DND-41 (cell line): ENCODE measurements at regions not wholly inside any gene's neighbourhood (a gene's known extent, or its start where the extent isn't known, plus 50 kb on each side); places are given as distances from the start of the nearest gene placed in this dataset.

Source experiments
- ATAC-seq: fragments of 200-7000 bp; cut with Tn5 transposase; 3 replicates; pipeline ENCODE4 v1.9.1; 2021; ENCODE audit warnings: low read depth; ENCODE audit not compliant: insufficient read depth
- DNase-seq: peaks from one replicate; pipeline ENCODE4 v3.0.0-alpha.2; 2020
- H2AFZ ChIP-seq: 2 replicates; pipeline ENCODE4 v1.6.0; 2012; ENCODE audit warnings: low read depth, low read length
- H3K27ac ChIP-seq: 2 replicates; pipeline ENCODE4 v1.5.1; 2012; ENCODE audit warnings: low read length, inconsistent platforms
- H3K27me3 ChIP-seq: fragments of 200-600 bp; sonication (generic); 2 replicates; pipeline ENCODE4 v1.6.0; 2012; ENCODE audit warnings: low read length, mild to moderate bottlenecking, inconsistent platforms; ENCODE audit not compliant: insufficient read depth, poor library complexity
- H3K36me3 ChIP-seq: 2 replicates; pipeline ENCODE4 v1.5.1; 2012; ENCODE audit warnings: low read length, inconsistent platforms; ENCODE audit not compliant: insufficient read depth
- H3K4me1 ChIP-seq: 2 replicates; pipeline ENCODE4 v1.5.1; 2012; ENCODE audit warnings: mild to moderate bottlenecking, low read length; ENCODE audit not compliant: insufficient read depth
- H3K4me2 ChIP-seq: 2 replicates; pipeline ENCODE4 v1.6.0; 2012; ENCODE audit warnings: mild to moderate bottlenecking, moderate library complexity, low read length, inconsistent platforms; ENCODE audit not compliant: insufficient read depth
- H3K4me3 ChIP-seq, 2 experiments: fragments of 200-600 bp in 1 of 2; shearing (Covaris generic) in 1 of 2; 2 replicates each; pipeline ENCODE4 v1.5.1; 2012 to 2016; ENCODE audit warnings: inconsistent platforms in 2 of 2, low read length in 2 of 2, mild to moderate bottlenecking in 2 of 2, low read depth in 1 of 2, moderate library complexity in 1 of 2
- H3K79me2 ChIP-seq: 2 replicates; pipeline ENCODE4 v1.6.0; 2012; ENCODE audit warnings: low read length, inconsistent platforms; ENCODE audit not compliant: insufficient read depth
- H3K9ac ChIP-seq: 2 replicates; pipeline ENCODE4 v1.6.0; 2012; ENCODE audit warnings: low read depth, mild to moderate bottlenecking, inconsistent platforms, low read length, moderate library complexity
- H3K9me3 ChIP-seq: 2 replicates; pipeline ENCODE4 v1.5.1; 2012; ENCODE audit warnings: low read length, moderate library complexity, mild to moderate bottlenecking, inconsistent platforms; ENCODE audit not compliant: insufficient read depth, severe bottlenecking
- H4K20me1 ChIP-seq: 2 replicates; pipeline ENCODE4 v1.6.0; 2012; ENCODE audit warnings: low read length; ENCODE audit not compliant: insufficient read depth
- CTCF ChIP-seq: IDR thresholded peaks from 2 replicates; pipeline ENCODE4 v1.5.1; 2012; ENCODE audit warnings: borderline replicate concordance, low read length, moderate library complexity, mild to moderate bottlenecking; ENCODE audit not compliant: poor library complexity, severe bottlenecking; ENCODE audit errors: extremely low read depth
- EZH2 ChIP-seq: IDR thresholded peaks from 3 replicates; pipeline ENCODE4 v1.6.1; 2012; ENCODE audit warnings: borderline replicate concordance, low read depth, mild to moderate bottlenecking, moderate library complexity, low read length, inconsistent platforms; ENCODE audit not compliant: severe bottlenecking

DNA sequence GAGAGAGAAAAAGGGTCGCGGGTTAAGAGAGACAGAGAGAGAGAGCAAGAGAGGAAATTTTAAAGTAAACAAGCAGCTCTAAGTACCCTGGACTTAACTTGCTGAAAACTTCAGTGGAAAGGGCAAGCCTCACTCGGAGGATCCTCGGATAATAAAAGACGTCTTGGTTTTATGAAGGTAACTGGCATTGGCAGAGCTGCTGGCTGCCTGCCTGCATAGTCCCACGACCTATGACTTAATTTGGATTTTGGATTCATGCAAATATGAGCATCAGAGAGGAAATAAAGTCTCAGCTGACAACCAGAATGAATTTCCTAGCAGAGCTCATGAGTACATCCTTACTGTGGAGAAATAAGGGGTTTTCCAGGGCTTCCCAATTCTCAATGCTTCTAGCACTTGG is 95.1 kb upstream of the PDZRN3 start:
- Histone ChIP-seq H2AFZ (no peak overlapping the region), H3K9ac (no peak overlapping the region), H3K9me3 (no peaks in the 10 kb centered on the region), H3K4me2 (no peak overlapping the region), H4K20me1 (no peaks in the 10 kb centered on the region), H3K4me1 (no peaks in the 10 kb centered on the region), H3K4me3 (no peak overlapping the region), H3K79me2 (no peaks in the 10 kb centered on the region), H3K36me3 (no peaks in the 10 kb centered on the region), H3K27ac (no peak overlapping the region), H3K27me3 (no peaks in the 10 kb centered on the region)
- ATAC-seq (no peak), DNase-seq (no peak)
- no peak for TF ChIP-seq EZH2
- no peak for TF ChIP-seq CTCF

- DNase-seq (no peak), ATAC-seq (no peak)
- Histone ChIP-seq H3K4me3 (no peak overlapping the region), H3K79me2 (no peaks in the 10 kb centered on the region), H3K9ac (no peak overlapping the region), H3K4me2 (no peak overlapping the region), H3K27ac (no peak overlapping the region), H3K9me3 (no peaks in the 10 kb centered on the region), H3K4me1 (no peaks in the 10 kb centered on the region), H3K27me3 (no peaks in the 10 kb centered on the region), H3K36me3 (no peaks in the 10 kb centered on the region), H2AFZ (no peak overlapping the region), H4K20me1 (no peaks in the 10 kb centered on the region)
- no peak for TF ChIP-seq CTCF
- TF ChIP-seq EZH2, result no peak
These were observed 94.7 kb upstream of the PDZRN3 start for GRCh38 chr3:73719413-73719851.

DNA sequence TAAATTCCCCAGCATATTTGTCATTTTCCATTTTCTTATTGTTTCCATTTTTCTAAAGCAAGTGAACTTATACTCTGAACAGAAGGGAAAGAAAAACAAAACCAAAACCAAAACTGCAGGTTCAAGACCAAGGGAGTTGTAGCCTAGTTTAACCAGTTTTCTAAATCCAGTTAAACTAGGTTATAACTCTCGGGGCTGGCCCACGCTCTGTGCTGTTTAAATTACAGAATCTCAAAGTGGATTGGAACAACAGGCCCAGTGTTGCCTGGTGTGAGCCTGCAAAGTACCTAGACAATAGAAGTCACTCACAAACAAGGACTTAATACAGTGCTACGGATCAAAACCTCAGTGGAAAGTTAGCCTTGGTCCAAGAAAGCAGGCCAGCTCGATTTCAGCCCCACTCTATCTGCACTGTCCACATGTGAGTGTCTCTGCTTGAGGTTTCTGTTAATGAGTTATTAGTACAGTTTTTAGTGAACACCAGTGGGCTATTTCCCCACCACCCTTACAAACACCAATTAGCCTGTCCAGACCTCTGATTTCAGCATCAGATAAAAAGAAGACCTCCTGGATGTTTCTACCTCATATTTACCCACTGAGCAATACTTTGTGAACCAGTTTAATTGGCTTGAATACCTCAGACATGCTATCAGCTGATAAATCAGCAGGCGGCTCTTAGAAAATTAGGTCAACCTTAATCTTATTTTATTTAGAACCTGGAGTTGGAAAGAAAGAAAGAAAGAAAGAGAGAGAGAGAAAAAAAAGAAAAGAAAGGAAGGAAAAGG is 93.8 kb upstream of the PDZRN3 start:
- Histone ChIP-seq H3K27me3 (no peaks in the 10 kb centered on the region), H3K79me2 (no peaks in the 10 kb centered on the region), H3K9ac (no peak overlapping the region), H3K4me1 (no peaks in the 10 kb centered on the region), H3K27ac (no peak overlapping the region), H3K9me3 (no peaks in the 10 kb centered on the region), H3K4me3 (no peak overlapping the region), H2AFZ (no peak overlapping the region), H3K36me3 (no peaks in the 10 kb centered on the region), H3K4me2 (no peak overlapping the region), H4K20me1 (no peaks in the 10 kb centered on the region)
- DNase-seq (no peak), ATAC-seq (no peak)
- TF ChIP-seq EZH2, result no peak
- TF ChIP-seq CTCF, result no peak

DNA sequence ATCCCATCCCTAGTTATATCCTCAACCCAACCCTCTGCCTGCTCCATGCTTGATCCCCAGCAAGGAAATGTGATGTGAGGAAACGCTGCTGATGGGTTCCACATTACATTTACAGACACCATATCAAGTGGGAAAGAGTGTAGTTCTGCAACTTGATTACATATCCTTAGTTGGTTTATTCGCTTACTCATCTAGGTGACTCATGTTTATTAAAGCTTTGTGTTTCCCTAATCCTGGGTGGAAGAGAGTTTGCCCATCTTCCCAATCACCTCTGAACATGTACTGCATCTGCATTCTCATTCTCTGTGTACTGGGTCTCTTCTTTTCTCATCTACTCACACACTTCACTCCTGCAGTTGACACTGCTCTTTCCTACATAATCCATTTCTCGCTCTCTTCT is 91.7 kb upstream of the PDZRN3 start:
- ATAC-seq (no peak), DNase-seq (no peak)

More for the DNA sequence above, 91.7 kb upstream of the PDZRN3 start:
- TF ChIP-seq CTCF, result no peak
- no peak for TF ChIP-seq EZH2
- Histone ChIP-seq H3K27me3 (no peaks in the 10 kb centered on the region), H3K9ac (no peak overlapping the region), H3K9me3 (no peaks in the 10 kb centered on the region), H3K4me3 (no peak overlapping the region), H3K4me1 (no peaks in the 10 kb centered on the region), H3K79me2 (no peaks in the 10 kb centered on the region), H4K20me1 (no peaks in the 10 kb centered on the region), H3K4me2 (no peak overlapping the region), H2AFZ (no peak overlapping the region), H3K27ac (no peak overlapping the region), H3K36me3 (no peaks in the 10 kb centered on the region)
